Loucy (cell line): ENCODE measurements at regions not wholly inside any gene's neighbourhood (a gene's known extent, or its start where the extent isn't known, plus 50 kb on each side); places are given as distances from the start of the nearest gene placed in this dataset.

Experiments used
- EZH2phosphoT487 ChIP-seq: fragments of 200-600 bp; IDR thresholded peaks from 2 replicates; pipeline ENCODE4 v1.6.1; 2018; ENCODE audit warnings: antibody characterized with exemption, mild to moderate bottlenecking, moderate library complexity, borderline replicate concordance
- TF ChIP-seq, protein P1 (sequence below): fragments of 200-600 bp; sonication (generic); conservative IDR thresholded peaks from 2 replicates; pipeline ENCODE4 v1.5.1; 2014; ENCODE audit warnings: mild to moderate bottlenecking, antibody characterized with exemption, low read length

DNA sequence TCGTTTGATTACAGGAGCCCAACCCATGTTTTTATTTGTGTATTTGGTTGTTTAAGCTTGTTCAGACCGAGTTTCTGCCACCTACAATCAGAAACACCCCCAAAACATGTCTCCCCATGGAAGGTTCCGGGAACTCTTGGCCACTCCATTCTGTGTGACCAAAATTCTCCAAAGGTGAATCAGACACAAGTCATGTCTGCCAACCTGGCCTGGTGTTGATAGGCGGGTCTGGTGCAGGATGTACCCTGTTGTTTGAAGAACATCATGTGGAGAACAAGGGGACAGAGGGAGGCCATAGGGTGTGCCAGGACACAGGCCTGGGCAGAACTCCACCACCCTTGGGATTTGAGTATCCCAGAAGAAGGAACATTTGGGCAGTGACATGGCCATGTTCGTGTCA is 147.1 kb upstream of the MYL2 start:
- TF ChIP-seq, protein P1, sequence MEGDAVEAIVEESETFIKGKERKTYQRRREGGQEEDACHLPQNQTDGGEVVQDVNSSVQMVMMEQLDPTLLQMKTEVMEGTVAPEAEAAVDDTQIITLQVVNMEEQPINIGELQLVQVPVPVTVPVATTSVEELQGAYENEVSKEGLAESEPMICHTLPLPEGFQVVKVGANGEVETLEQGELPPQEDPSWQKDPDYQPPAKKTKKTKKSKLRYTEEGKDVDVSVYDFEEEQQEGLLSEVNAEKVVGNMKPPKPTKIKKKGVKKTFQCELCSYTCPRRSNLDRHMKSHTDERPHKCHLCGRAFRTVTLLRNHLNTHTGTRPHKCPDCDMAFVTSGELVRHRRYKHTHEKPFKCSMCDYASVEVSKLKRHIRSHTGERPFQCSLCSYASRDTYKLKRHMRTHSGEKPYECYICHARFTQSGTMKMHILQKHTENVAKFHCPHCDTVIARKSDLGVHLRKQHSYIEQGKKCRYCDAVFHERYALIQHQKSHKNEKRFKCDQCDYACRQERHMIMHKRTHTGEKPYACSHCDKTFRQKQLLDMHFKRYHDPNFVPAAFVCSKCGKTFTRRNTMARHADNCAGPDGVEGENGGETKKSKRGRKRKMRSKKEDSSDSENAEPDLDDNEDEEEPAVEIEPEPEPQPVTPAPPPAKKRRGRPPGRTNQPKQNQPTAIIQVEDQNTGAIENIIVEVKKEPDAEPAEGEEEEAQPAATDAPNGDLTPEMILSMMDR: no peak
- TF ChIP-seq EZH2phosphoT487: no peak
